HG03039 (cell line): ENCODE measurements at regions not wholly inside any gene's neighbourhood (a gene's known extent, or its start where the extent isn't known, plus 50 kb on each side); places are given as distances from the start of the nearest gene placed in this dataset.

Source experiments
- ATAC-seq: cut with Tn5 transposase; IDR thresholded peaks from one replicate; pipeline ENCODE4 v1.9.1; 2021; ENCODE audit warnings: mild to moderate bottlenecking, moderate library complexity; ENCODE audit not compliant: unreplicated experiment

DNA sequence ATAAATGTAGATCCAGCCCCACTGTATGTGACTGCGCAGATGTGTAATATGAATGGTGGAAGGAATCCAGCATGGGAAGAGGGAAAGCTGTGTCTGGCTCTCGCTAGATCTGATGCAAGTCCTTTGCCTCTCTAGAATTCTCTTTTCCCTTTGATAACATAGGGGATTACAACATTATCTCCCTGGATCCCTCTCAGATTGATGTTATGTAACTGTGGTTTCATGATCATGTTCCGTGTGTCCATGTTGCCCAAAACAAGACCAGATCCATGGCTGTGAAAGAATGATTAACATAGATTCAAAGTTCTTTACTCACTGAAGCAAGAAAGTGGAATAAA is 184.0 kb upstream of the UBL3 start:
- no peak for ATAC-seq

DNA sequence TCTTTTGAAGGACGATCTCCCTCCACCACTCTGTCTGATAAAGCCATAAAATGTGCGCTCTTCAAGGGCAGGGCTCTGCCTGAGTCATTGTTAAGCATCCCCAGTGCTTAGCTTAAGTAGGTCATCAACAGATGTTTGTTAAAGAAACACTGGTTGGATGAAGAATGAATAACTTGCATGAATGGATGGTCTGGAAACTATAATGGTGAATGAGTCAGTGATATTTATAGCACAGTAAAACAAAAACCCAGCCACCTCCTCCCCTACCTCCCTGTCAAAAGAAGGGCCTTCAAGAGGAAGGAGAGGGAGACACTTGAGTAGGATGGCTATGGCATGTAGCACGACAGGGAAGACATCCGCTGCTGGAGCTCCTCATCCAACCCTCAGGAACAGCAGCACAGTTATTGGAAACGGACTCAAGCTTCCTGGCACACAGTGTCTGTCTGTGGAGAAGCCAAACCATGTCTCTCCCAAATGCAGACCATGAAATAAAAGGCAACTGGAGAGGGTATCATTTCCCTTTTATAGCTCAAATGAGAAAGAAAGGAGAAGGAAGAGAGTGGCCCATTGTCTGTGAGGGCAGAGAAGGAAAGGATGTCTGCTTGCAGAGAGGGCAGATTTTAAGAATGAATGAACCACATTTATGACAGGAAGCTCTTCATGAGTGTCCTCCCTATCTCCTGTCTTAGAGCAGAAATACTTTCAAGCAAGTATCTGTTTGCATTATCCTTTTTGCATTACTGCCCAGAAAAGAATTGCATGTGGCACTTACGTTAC is 183.5 kb upstream of the UBL3 start:
- no peak for ATAC-seq

- no peak for ATAC-seq
Measured at GRCh38 chr13:30032263-30032662, 181.8 kb upstream of the UBL3 start.

GRCh38 chr13:30031488-30031887 is 181.1 kb upstream of the UBL3 start:
- no peak for ATAC-seq

DNA sequence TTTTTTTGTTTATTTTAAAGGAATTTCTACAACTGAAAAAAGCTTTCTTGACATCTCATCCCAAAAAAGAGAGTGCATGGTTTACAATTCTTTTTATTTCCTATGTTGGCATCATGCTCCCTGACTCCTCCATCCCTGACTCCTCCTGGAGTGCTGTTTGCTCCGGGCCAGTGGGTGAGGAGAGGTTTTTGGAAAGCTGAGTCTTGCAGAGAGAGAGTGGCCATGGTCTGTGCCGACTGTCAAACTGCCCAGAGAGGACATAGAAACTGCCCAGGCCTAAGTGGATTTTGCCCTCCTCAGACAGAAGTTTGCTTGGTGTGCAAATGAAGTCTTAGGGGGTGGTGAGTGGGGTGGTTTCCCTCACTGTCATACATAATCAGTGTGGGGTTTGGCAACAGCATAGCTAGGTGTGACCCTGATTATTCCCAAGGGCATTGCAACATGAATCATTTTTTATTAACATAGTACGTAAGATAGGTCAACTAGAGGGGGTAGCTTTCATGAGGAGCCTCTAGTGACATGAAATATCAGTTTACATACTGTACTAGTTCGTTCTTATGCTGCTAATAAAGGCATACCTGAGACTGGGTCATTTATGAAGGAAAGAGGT is 179.8 kb upstream of the UBL3 start:
- ATAC-seq, result no peak

DNA sequence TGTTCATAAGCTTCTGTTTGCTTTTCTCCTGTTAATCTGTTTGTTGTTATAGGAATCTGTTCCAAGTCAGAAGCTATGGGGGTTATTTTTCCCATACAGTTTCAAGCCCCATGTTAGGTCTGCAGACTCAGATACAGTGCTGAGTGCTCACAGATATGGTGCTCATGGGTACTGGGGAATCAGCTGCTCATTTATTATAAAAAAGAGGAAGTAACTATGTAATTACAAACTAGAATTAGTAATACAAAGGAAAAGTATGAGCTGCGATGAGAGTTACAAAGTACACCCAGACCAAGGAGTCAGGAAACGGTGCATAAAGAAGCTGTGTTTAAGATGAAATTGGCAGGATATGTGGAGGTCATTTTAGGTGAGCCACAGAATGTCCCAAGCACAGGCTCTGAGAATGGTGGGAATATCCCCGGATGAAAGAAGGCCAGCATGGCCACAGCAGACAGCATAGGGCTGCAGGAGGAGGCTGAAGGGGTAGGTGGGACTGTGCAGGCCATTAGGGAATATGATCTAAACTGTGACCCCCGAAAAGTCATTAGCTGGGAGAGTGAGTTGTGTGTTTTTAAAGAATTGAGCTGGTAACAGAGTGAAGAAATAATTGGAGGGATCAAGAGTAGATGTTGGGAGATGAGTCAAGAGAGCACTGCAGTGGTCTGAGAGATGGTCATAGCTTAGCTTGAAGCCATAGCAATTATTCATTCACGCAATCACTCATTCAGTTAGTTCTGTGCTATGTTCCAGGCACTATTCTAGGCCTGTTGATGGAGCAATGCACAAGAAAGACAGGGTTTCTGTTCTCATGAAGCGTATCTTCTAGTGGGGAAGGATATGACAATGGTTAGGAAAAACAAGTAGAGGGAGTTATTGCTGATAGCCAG is 177.4 kb upstream of the UBL3 start:
- no peak for ATAC-seq

DNA sequence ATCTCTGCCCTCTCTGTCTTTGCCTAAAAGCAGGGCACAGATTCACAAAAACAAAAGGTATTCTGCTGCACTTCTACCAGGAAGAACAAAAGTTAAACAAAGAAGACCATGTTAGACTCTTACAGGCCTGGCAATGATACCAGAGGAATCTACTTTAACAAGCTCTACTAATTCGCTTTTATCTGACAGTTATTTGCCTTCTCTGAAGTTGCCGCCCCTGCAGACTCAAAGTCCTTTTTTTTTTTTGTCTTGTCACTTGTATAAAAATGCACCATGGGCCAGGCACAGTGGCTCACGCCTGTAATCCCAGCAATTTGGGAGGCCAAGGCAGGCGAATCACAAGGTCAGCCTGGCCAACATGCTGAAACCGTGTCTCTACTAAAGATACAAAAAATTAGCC is 176.5 kb upstream of the UBL3 start:
- ATAC-seq, result no peak

GRCh38 chr13:30026093-30026492 is 175.7 kb upstream of the UBL3 start:
- no peak for ATAC-seq

DNA sequence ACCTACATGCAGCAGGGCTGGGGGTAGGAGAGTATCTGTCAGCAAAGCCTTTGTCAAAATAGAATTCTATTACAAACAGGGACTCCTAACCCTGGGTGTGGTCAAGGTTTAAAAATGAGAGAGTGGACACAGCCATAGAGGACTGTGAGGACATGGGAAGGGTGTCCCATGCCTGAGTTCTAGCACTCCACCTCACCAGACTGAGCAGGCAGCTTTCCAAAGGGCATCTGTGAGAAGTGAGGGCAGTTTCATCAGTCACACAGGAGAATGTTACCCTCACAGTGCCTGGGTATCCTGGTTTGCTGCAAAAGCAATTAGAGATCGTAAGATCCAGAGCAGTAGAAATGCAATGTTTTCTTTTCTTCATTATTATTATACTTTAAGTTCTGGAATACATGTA is 174.9 kb upstream of the UBL3 start:
- no peak for ATAC-seq

GRCh38 chr13:30024125-30024865 is 173.9 kb upstream of the UBL3 start:
- ATAC-seq, result no peak

DNA sequence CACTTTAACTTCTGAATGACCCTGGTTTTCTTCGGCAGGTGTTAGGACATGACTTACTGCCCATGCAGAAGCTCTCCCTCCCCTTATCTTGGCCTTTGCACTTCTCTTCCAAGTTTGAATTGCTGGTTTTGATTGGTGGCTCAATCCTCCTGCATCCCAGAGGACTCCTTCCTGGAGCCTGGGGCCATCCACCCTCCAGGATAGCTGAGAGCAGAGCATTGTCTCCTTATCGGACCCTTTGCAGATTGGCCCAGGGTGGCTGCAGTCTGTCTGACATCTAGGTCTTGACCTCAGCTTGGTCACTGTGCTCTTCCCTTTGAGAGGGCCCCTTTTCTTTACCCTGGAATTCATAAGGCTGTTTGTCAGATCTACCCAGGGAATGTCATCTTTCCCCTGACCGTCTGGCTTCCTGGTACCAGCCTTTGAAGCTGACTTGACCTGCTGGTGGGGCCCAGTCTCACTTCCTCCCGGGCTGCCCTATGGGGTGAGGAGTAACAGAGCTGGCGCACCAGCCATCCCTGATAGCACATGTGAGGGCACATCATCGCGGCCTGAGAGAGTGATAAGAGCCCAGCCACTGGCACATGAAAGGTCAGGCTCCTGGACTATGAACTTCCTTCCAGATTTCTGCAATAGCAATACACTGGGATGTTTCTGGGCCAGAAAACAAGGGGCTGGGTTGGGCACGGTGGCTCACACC is 172.9 kb upstream of the UBL3 start:
- ATAC-seq, result no peak

DNA sequence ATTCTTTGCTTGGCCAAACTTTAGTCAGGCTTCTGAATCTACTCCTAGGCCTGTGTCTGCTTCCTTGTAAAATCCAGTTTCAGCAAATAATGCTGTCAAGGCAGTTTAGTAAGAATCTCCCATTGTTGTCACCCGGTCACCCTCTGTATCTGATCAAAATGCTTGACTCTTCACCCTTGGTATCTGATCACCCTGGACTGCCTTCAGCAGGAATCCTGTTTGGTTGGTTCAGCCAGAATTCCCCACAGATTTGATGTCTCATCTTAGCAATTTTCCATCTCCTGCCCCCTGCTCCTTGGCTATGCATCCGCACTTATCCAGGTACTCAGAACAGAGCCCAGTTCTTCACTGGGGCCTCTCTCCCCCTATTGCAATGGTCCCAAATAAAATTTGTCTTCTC is 172.4 kb upstream of the UBL3 start:
- no peak for ATAC-seq

- no peak for ATAC-seq
Measured at GRCh38 chr13:30022256-30022655, 171.8 kb upstream of the UBL3 start.

DNA sequence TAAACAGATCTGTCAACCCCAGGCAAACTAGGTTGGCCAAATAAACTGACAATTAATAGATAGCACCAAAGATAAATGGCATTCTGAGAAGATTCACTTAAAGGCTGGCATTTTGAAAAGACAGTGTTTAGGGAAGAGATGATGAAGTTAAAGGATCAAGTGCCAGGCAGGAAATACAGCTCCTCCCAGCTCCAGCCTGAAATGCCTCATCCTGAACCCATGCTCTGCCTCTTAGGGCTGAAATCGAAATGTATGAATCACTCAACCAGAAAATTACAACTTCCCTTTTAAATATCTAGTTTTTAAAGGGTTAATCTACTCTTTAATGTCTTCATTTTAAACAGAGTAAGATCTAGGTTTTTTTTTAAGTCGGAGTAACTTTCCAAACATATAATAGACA is 171.2 kb upstream of the UBL3 start:
- ATAC-seq, result no peak

GRCh38 chr13:30020726-30021312 is 170.4 kb upstream of the UBL3 start:
- no peak for ATAC-seq

GRCh38 chr13:30019648-30020626 is 169.5 kb upstream of the UBL3 start:
- no peak for ATAC-seq

- ATAC-seq, result no peak
Measured at GRCh38 chr13:30017880-30018279, 167.5 kb upstream of the UBL3 start.

- ATAC-seq, result no peak
Measured at GRCh38 chr13:30016398-30016797, 166.0 kb upstream of the UBL3 start.

- ATAC-seq, result no peak
Measured at GRCh38 chr13:30009411-30009810, 159.0 kb upstream of the UBL3 start.
